T-helper 1 cell (primary cell): ENCODE measurements at regions not wholly inside any gene's neighbourhood (a gene's known extent, or its start where the extent isn't known, plus 50 kb on each side); places are given as distances from the start of the nearest gene placed in this dataset.

Source experiments
- DNase-seq, 5 donors: peaks; one replicate each; pipeline ENCODE4 v3.0.0-alpha.2; 2012 to 2020

GRCh38 chr3:177300842-177301241, 103.6 kb upstream of the TBL1XR1 start:
- DNase-seq = no peak

- DNase-seq = no peak
These were observed 109.0 kb upstream of the TBL1XR1 start for GRCh38 chr3:177306252-177306651.

GRCh38 chr3:177307391-177307790, 110.1 kb upstream of the TBL1XR1 start:
- no peak for DNase-seq

- DNase-seq = no peak
These were observed 110.5 kb upstream of the TBL1XR1 start for GRCh38 chr3:177307826-177308225.

GRCh38 chr3:177308286-177308685, 111.0 kb upstream of the TBL1XR1 start:
- no peak for DNase-seq

GRCh38 chr3:177308911-177309310, 111.6 kb upstream of the TBL1XR1 start:
- no peak for DNase-seq

GRCh38 chr3:177312491-177312890, 115.2 kb upstream of the TBL1XR1 start:
- no peak for DNase-seq

- DNase-seq = peak in 1 of 5 donors; percentile 21
These were observed 117.6 kb upstream of the TBL1XR1 start for GRCh38 chr3:177314897-177315296.

GRCh38 chr3:177317247-177317646, 120.0 kb upstream of the TBL1XR1 start:
- DNase-seq = no peak

GRCh38 chr3:177318559-177318958, 121.3 kb upstream of the TBL1XR1 start:
- DNase-seq = no peak

- no peak for DNase-seq
These were observed 123.5 kb upstream of the TBL1XR1 start for GRCh38 chr3:177320765-177321247.

- DNase-seq = no peak
These were observed 124.5 kb upstream of the TBL1XR1 start for GRCh38 chr3:177321819-177322218.

GRCh38 chr3:177322881-177323280, 125.6 kb upstream of the TBL1XR1 start:
- no peak for DNase-seq

GRCh38 chr3:177329854-177330253, 132.6 kb upstream of the TBL1XR1 start:
- DNase-seq = no peak

- DNase-seq = no peak
These were observed 133.5 kb upstream of the TBL1XR1 start for GRCh38 chr3:177330779-177331178.

GRCh38 chr3:177331203-177331835, 134.0 kb upstream of the TBL1XR1 start:
- no peak for DNase-seq

GRCh38 chr3:177332955-177333354, 135.7 kb upstream of the TBL1XR1 start:
- no peak for DNase-seq

- DNase-seq = no peak
These were observed 136.5 kb upstream of the TBL1XR1 start for GRCh38 chr3:177333533-177334520.

GRCh38 chr3:177334803-177335202, 137.5 kb upstream of the TBL1XR1 start:
- no peak for DNase-seq

GRCh38 chr3:177335728-177336127, 138.4 kb upstream of the TBL1XR1 start:
- DNase-seq = no peak

GRCh38 chr3:177336873-177337450, 139.7 kb upstream of the TBL1XR1 start:
- no peak for DNase-seq

GRCh38 chr3:177337541-177338331, 140.5 kb upstream of the TBL1XR1 start:
- DNase-seq = peak in 2 of 5 donors; percentile 8 to 72
